ENCODE measurements at regions not wholly inside any gene's neighbourhood (a gene's known extent, or its start where the extent isn't known, plus 50 kb on each side); places are given as distances from the start of the nearest gene placed in this dataset.

DNA sequence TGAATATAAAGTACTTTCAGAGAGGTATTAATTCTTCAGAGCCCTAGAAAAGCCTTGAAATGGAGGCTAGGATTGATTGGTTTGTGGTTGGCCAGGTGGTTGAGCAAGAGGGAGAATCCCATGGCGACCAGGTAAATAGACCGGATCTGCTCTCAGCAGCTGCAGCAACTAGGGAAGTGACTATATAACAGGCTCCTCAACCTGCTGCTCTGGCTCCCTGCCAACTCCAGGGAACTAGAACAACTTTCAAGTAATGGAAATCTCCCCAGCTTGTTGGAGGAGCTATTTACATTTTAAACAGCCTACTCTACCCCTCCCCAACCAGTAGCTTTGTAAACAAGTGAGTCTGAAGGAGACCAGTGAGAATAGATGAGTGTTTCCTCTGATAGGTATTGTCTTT is 121.8 kb upstream of the CADM2 start:
- H3K27me3 ChIP-seq = no peaks in the 10 kb centered on the region
- intact Hi-C loops (cut with DNase I; ENCODE audit: low total_unique reads) = no loop called here
- no peak overlapping the region for H3K4me3 ChIP-seq
- H3K4me1 ChIP-seq = no peaks in the 10 kb centered on the region
- H3K36me3 ChIP-seq = no peaks in the 10 kb centered on the region
- no peaks in the 10 kb centered on the region for H3K9me3 ChIP-seq
- no peak overlapping the region for H3K27ac ChIP-seq
- no peak for DNase-seq
- TF ChIP-seq, protein P1, sequence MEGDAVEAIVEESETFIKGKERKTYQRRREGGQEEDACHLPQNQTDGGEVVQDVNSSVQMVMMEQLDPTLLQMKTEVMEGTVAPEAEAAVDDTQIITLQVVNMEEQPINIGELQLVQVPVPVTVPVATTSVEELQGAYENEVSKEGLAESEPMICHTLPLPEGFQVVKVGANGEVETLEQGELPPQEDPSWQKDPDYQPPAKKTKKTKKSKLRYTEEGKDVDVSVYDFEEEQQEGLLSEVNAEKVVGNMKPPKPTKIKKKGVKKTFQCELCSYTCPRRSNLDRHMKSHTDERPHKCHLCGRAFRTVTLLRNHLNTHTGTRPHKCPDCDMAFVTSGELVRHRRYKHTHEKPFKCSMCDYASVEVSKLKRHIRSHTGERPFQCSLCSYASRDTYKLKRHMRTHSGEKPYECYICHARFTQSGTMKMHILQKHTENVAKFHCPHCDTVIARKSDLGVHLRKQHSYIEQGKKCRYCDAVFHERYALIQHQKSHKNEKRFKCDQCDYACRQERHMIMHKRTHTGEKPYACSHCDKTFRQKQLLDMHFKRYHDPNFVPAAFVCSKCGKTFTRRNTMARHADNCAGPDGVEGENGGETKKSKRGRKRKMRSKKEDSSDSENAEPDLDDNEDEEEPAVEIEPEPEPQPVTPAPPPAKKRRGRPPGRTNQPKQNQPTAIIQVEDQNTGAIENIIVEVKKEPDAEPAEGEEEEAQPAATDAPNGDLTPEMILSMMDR (IDR thresholded peaks at IDR 0.05) = no peak

DNA sequence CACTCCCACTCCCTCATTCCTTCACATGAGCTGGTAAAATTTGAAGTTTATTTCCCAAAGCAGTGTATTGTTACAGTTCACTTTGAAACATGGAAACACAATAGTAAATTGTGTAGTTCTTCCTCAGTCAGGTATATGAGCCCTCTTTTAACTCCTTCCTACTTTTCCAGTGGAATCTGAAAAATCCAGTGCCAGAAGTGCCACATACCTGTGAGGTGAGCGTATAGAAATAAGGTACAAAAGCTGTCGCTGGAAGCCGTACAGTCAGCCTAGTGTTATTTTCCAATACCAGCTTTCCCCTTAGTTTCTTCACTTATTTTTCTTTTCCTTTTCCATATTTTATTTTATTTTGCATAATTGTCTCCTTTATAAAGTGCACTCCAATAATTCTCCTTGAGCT is 81.7 kb upstream of the CADM2 start:
- no peak overlapping the region for H3K4me3 ChIP-seq
- TF ChIP-seq, protein P1 (IDR thresholded peaks at IDR 0.05) = no peak
- no peaks in the 10 kb centered on the region for H3K36me3 ChIP-seq
- no peaks in the 10 kb centered on the region for H3K4me1 ChIP-seq
- intact Hi-C loops (cut with DNase I; ENCODE audit: low total_unique reads) = no loop called here
- no peak for DNase-seq
- no peaks in the 10 kb centered on the region for H3K9me3 ChIP-seq
- no peak overlapping the region for H3K27ac ChIP-seq
- no peaks in the 10 kb centered on the region for H3K27me3 ChIP-seq

DNA sequence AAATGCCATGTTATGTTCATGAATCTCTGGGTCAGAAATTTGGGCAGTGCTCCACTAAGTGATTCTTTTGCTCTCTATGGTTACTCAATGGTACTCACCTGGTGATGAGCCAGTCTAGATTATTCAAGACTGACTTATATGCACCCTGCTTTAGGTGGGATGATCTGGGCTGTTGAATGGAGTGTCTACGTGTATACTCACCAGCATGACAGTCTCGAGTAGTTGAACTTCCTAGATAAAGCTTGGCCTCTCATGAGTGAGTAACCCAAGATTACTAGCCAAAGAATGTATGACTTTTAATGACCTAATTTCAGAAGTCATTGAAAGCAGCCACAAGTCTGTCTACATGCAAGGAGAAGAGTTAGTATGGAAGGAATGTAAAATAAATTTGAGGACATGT is 77.5 kb upstream of the CADM2 start:
- Histone ChIP-seq H3K27me3 (no peaks in the 10 kb centered on the region), H3K27ac (no peak overlapping the region), H3K9me3 (no peaks in the 10 kb centered on the region), H3K4me1 (no peaks in the 10 kb centered on the region), H3K36me3 (no peaks in the 10 kb centered on the region), H3K4me3 (no peak overlapping the region)
- intact Hi-C loops (cut with DNase I; ENCODE audit: low total_unique reads) = no loop called here
- TF ChIP-seq, protein P1 (IDR thresholded peaks at IDR 0.05) = no peak
- no peak for DNase-seq

GRCh38 chr3:84885199-84885882 is 73.4 kb upstream of the CADM2 start:
- H3K4me1 ChIP-seq = no peaks in the 10 kb centered on the region
- no peak for DNase-seq

GRCh38 chr3:84891851-84892250 is 66.9 kb upstream of the CADM2 start:
- intact Hi-C loops (cut with DNase I; ENCODE audit: low total_unique reads) = no loop called here
- Histone ChIP-seq H3K9me3 (peaks cover 0 to 13% (median 6%) of the 10 kb centered on the region in 3 donors), H3K4me3 (no peak overlapping the region), H3K4me1 (no peaks in the 10 kb centered on the region), H3K36me3 (no peaks in the 10 kb centered on the region), H3K27me3 (no peaks in the 10 kb centered on the region), H3K27ac (no peak overlapping the region)
- DNase-seq = no peak
- TF ChIP-seq, protein P1 (IDR thresholded peaks at IDR 0.05) = no peak

More at GRCh38 chr3:84885199-84885882, 73.4 kb upstream of the CADM2 start:
- Histone ChIP-seq H3K36me3 (no peaks in the 10 kb centered on the region), H3K4me3 (no peak overlapping the region), H3K27ac (no peak overlapping the region), H3K27me3 (no peaks in the 10 kb centered on the region), H3K9me3 (peaks cover 0 to 6% (median 0%) of the 10 kb centered on the region in 3 donors)
- TF ChIP-seq, protein P1 (IDR thresholded peaks at IDR 0.05) = no peak
- intact Hi-C loops (cut with DNase I; ENCODE audit: low total_unique reads) = no loop called here
